Smooth muscle cell (in vitro differentiated cells): ENCODE measurements at regions not wholly inside any gene's neighbourhood (a gene's known extent, or its start where the extent isn't known, plus 50 kb on each side); places are given as distances from the start of the nearest gene placed in this dataset.

ENCODE experiments used
- DNase-seq: peaks from one replicate; lab custom pipeline; 2025; ENCODE audit not compliant: unreplicated experiment; lab: John Stamatoyannopoulos, UW
- H2AFZ ChIP-seq: fragments of 200-600 bp; sonication (generic); 2 replicates; pipeline ENCODE4 v1.6.0; 2016; ENCODE audit warnings: antibody characterized with exemption, low read depth, mild to moderate bottlenecking
- H3F3A ChIP-seq: fragments of 200-600 bp; sonication (generic); 2 replicates; pipeline ENCODE4 v1.6.0; 2017; ENCODE audit warnings: antibody characterized with exemption, low read depth
- H3K27ac ChIP-seq: fragments of 200-600 bp; sonication (generic); 2 replicates; pipeline ENCODE4 v1.5.1; 2016; ENCODE audit warnings: low read depth, mild to moderate bottlenecking
- H3K27me3 ChIP-seq: fragments of 200-600 bp; sonication (generic); 2 replicates; pipeline ENCODE4 v1.6.1; 2016; ENCODE audit warnings: low read depth, mild to moderate bottlenecking
- H3K36me3 ChIP-seq: fragments of 200-600 bp; sonication (generic); 2 replicates; pipeline ENCODE4 v1.5.1; 2016; ENCODE audit warnings: low read depth
- H3K4me1 ChIP-seq: fragments of 200-600 bp; sonication (generic); 2 replicates; pipeline ENCODE4 v1.5.1; 2016; ENCODE audit warnings: low read depth
- H3K4me2 ChIP-seq: fragments of 200-600 bp; sonication (generic); 2 replicates; pipeline ENCODE4 v1.6.0; 2016; ENCODE audit warnings: mild to moderate bottlenecking
- H3K4me3 ChIP-seq: fragments of 200-600 bp; sonication (generic); 2 replicates; pipeline ENCODE4 v1.5.1; 2016; ENCODE audit warnings: mild to moderate bottlenecking
- H3K79me2 ChIP-seq: fragments of 200-600 bp; sonication (generic); 2 replicates; pipeline ENCODE4 v1.6.0; 2016; ENCODE audit warnings: low read depth, mild to moderate bottlenecking
- H3K9ac ChIP-seq: fragments of 200-600 bp; sonication (generic); 2 replicates; pipeline ENCODE4 v1.6.0; 2016; ENCODE audit warnings: low read depth
- H3K9me3 ChIP-seq: fragments of 200-600 bp; sonication (generic); replicated peaks from 2 replicates; pipeline ENCODE4 v1.5.1; 2016; ENCODE audit warnings: low read depth
- H4K20me1 ChIP-seq: fragments of 200-600 bp; sonication (generic); 2 replicates; pipeline ENCODE4 v1.6.0; 2016; ENCODE audit warnings: low read depth
- CTCF ChIP-seq: fragments of 200-600 bp; sonication (generic); IDR thresholded peaks from 2 replicates; pipeline ENCODE4 v1.5.1; 2017; ENCODE audit warnings: borderline replicate concordance, mild to moderate bottlenecking, antibody characterized with exemption; ENCODE audit not compliant: insufficient read depth, poor library complexity, severe bottlenecking
- WGBS: methylation state at CpG from one replicate; pipeline ENCODE4 v1.1.7; 2016; ENCODE audit warnings: low lambda C conversion rate; 5-methylcytosine and 5-hydroxymethylcytosine counted together

DNA sequence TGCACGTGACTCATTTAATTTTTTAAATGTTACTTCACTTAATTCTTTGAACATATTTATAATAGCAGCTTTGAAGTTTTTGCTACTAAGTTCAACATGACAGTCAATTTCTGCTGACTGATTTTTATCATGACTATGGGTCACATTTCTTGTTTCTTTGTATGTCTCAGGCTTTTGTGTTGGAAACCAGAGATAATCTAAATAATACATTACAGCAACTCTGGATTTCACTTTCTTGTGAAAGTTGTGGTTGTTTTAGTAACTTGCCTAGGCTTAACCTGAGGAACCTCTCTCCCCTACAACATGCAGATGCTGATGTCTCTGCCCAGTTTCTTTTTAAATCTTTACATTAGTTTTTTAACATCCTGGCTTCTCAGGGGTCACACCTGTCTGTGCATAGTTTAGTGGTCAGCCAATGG, 180.8 kb downstream of the CCDC71L start:
- H3K27me3 ChIP-seq: no peaks in the 10 kb centered on the region
- H3K4me1 ChIP-seq: no peaks in the 10 kb centered on the region
- no peaks in the 10 kb centered on the region for H4K20me1 ChIP-seq
- no peak for DNase-seq
- H3K9me3 ChIP-seq: no peaks in the 10 kb centered on the region
- no peaks in the 10 kb centered on the region for H3K79me2 ChIP-seq
- H3K4me3 ChIP-seq: no peak overlapping the region
- peak overlapping the region; percentile 27 for H2AFZ ChIP-seq
- no peak overlapping the region for H3K27ac ChIP-seq
- no peak overlapping the region for H3K9ac ChIP-seq
- no peak overlapping the region for H3K4me2 ChIP-seq
- TF ChIP-seq CTCF: no peak
- H3K36me3 ChIP-seq: no peaks in the 10 kb centered on the region
- no peaks in the 10 kb centered on the region for H3F3A ChIP-seq
- 79% methylated on average over 1 of the region's 1 CpG for WGBS

DNA sequence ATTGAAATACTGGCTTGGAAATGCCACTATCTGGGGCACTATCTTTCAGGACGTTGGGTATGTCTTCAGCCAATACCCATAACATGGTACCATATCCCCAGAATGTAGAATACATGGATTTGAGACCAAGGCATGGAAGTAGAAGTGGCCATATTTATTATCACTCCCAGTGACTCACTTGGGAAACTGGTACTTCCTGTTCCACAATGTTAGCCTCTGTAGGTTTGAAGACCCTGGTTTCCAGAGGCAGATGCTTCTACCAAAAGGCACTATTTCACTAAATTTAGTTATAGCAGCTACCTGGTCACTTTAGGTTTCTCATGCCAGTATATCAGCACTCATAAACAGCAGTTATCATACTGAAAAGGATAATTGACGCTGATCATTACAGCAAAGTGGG, 184.2 kb downstream of the CCDC71L start:
- no peaks in the 10 kb centered on the region for H4K20me1 ChIP-seq
- no peaks in the 10 kb centered on the region for H3K4me1 ChIP-seq
- H3K4me3 ChIP-seq: no peak overlapping the region
- DNase-seq: no peak
- H3K79me2 ChIP-seq: no peaks in the 10 kb centered on the region
- H3F3A ChIP-seq: no peaks in the 10 kb centered on the region
- no peak overlapping the region for H2AFZ ChIP-seq
- H3K36me3 ChIP-seq: no peaks in the 10 kb centered on the region
- no peaks in the 10 kb centered on the region for H3K27me3 ChIP-seq
- no peak overlapping the region for H3K27ac ChIP-seq
- TF ChIP-seq CTCF: no peak
- no peak overlapping the region for H3K9ac ChIP-seq
- H3K4me2 ChIP-seq: no peak overlapping the region
- 81% methylated on average over 2 of the region's 2 CpGs for WGBS
- H3K9me3 ChIP-seq: no peaks in the 10 kb centered on the region

DNA sequence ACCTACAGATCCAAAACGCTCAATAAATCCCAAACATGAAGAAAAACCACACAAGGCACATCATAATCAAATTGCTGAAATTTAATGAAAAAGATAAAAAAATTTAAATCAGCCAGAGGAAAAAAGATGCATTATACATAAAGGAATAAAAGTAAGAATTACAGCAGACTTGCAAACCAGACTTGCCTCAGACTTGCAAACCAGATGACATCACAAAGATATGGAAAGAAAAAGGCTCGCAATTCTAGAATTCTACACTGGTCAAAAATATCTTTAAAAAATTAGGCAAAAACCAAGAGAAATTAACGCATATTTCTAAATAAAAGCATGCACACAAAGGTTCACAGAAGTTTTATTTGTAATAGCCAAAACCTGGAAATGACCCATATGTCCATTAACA, 188.0 kb upstream of the NAMPT start:
- no peaks in the 10 kb centered on the region for H3K9me3 ChIP-seq
- no peak for TF ChIP-seq CTCF
- H3K27ac ChIP-seq: no peak overlapping the region
- no peaks in the 10 kb centered on the region for H3K36me3 ChIP-seq
- H3K79me2 ChIP-seq: no peaks in the 10 kb centered on the region
- H3K4me1 ChIP-seq: no peaks in the 10 kb centered on the region
- H3F3A ChIP-seq: no peaks in the 10 kb centered on the region
- no peaks in the 10 kb centered on the region for H4K20me1 ChIP-seq
- no peak for DNase-seq
- WGBS: 87% methylated on average over 3 of the region's 3 CpGs
- no peak overlapping the region for H3K4me3 ChIP-seq
- no peaks in the 10 kb centered on the region for H3K27me3 ChIP-seq
- no peak overlapping the region for H3K4me2 ChIP-seq
- no peak overlapping the region for H3K9ac ChIP-seq
- no peak overlapping the region for H2AFZ ChIP-seq

DNA sequence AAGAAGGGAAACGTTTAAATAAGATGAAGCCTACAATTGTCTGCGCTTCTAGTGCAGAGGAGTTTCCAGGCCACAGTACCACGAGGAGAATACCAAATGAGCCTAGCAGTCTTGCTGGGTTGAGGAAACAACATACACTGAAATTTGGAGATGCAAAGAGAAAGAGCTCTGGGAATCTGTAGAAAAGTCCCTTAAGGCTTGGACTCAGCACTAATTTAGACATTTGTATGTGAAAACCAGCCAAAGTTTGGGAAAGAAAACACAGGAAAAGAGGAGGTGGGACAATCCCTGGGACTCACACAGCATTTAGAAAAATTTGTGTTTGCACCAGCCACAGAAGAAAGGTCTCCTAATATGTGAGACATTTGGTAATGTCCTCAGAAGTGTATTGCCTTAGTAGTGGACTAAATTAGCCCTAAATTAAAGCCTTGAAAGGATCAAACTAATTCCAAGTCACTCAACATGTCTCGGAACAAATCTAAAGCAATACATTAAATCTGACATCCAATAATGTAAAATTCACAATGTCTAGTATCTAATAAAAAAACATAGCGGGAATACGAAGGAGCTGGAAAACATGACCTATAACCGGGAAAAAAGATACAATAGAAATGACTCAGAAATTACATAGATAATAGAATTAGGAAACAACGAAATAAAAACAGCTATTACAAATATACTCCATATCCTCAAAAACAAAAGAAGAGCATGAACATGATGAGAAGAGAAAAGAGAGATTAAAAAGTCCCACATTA, 187.1 kb upstream of the NAMPT start:
- Histone ChIP-seq H3F3A (no peaks in the 10 kb centered on the region), H3K4me1 (no peaks in the 10 kb centered on the region), H3K27ac (no peak overlapping the region), H3K4me2 (no peak overlapping the region), H2AFZ (no peak overlapping the region), H3K27me3 (no peaks in the 10 kb centered on the region), H3K79me2 (no peaks in the 10 kb centered on the region), H4K20me1 (no peaks in the 10 kb centered on the region), H3K4me3 (no peak overlapping the region), H3K9ac (no peak overlapping the region), H3K36me3 (no peaks in the 10 kb centered on the region), H3K9me3 (no peaks in the 10 kb centered on the region)
- no peak for TF ChIP-seq CTCF
- 90% methylated on average over 8 of the region's 8 CpGs for WGBS
- no peak for DNase-seq
